ENCODE measurements at regions not wholly inside any gene's neighbourhood (a gene's known extent, or its start where the extent isn't known, plus 50 kb on each side); places are given as distances from the start of the nearest gene placed in this dataset.

- TF ChIP-seq POLR2A (IDR thresholded peaks at IDR 0.05) (no peak), CTCF (IDR thresholded peaks at IDR 0.05) (no peak)
These were observed 297.4 kb upstream of the PCDH15 start for GRCh38 chr10:55098452-55098851.
